GM18505 (cell line): ENCODE measurements at regions not wholly inside any gene's neighbourhood (a gene's known extent, or its start where the extent isn't known, plus 50 kb on each side); places are given as distances from the start of the nearest gene placed in this dataset.

Experiments used
- ATAC-seq: cut with Tn5 transposase; IDR thresholded peaks from one replicate; pipeline ENCODE4 v1.9.1; 2021; ENCODE audit not compliant: unreplicated experiment
- POLR2A ChIP-seq: IDR thresholded peaks from 4 replicates; pipeline ENCODE4 v1.6.1; 2011; ENCODE audit warnings: borderline replicate concordance; ENCODE audit not compliant: insufficient read depth, insufficient read length; ENCODE audit errors: extremely low read depth

DNA sequence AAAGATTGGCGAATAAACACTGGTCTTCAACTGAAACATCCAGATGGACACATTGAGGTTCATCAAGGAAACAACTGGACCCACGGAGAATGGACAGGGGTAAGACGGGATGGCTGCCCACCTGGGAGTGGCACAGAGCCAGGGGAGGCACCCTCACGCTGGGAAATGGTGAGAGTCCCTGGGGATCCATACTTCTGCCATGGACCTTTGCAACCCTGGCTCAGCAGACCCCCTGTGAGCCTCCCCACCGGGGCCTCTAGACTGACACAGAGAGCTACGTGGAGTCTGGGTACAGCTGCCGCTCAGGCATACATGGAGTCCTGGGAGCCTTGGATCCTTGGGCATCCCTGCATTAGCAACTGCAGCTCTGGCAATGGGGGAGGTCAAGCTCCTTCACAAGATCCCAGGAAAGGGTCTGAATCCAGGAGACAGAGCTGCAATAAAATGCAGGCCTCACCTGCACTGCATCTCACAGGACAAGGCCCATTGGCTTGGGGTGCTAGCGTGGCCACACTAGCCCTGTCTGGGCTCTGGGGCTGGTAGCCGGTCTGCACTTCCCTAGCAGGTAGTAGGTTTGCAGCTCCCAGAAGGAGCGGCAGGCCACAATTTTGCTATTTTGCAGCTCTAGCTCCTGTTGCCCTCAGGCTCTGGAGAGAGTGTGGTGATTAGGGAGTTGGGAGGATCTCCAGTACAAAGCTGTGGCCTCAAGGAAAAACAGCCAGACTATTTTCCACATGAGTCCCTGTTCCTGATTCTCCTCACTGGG lies 496.4 kb upstream of the LRRC4C start:
- no peak for ATAC-seq
- no peak for TF ChIP-seq POLR2A

DNA sequence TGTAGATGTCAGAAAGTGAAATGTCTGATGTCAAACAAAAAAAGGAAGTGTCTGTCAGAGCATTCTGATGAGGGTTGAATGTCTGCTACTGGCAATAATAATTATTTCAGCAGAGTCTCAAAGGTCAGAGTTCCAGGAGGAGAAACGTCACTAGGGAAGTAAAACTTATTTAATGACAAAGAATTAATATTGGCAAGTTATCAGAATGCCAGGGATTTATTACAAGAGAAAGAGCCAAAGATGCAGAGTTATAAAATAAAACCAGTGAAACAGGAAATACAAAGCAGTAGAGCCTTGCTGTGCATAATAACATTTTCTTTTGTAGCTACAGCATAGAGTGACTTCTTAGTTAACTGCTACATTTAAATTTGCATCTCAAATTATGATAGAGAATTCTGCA lies 504.0 kb upstream of the LRRC4C start:
- ATAC-seq, result no peak

DNA sequence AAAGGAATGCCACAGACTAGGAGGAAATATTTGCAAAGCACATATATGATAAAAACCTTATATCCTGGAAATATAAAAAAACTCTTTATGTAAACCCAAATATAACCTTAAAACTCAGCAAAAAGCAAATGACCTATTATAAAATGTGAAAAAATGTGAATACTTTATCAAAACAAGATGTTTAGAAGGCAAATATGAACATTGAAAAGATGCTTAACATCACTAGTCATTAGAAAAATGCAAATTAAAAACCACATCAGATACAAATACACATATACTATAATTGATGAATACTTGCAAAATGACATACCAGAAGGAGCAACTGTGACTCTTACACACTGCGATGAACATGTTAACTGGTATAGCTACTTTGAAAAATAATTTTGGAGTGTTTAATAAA lies 511.2 kb upstream of the LRRC4C start:
- TF ChIP-seq POLR2A, result no peak
- ATAC-seq, result no peak

More for the DNA sequence above, 504.0 kb upstream of the LRRC4C start:
- TF ChIP-seq POLR2A, result no peak

DNA sequence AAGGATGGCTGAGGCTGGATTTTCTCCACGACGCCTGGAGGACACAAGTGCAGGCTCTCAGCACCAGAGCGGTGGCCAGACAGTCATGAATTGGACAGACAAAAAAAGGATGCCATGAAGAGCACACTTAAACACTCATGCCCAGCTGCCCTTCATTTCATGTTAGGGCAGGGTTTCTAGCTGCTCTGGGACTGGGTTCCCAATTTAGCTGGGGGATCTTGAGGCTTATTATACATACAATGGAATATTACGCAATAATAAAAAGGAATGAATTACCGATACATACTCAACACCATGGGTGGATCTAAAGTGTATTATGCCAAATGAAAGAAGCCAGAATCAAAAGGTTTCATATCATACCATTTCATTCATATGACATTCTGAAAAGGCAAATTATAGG lies 512.1 kb upstream of the LRRC4C start:
- no peak for TF ChIP-seq POLR2A
- ATAC-seq, result no peak

DNA sequence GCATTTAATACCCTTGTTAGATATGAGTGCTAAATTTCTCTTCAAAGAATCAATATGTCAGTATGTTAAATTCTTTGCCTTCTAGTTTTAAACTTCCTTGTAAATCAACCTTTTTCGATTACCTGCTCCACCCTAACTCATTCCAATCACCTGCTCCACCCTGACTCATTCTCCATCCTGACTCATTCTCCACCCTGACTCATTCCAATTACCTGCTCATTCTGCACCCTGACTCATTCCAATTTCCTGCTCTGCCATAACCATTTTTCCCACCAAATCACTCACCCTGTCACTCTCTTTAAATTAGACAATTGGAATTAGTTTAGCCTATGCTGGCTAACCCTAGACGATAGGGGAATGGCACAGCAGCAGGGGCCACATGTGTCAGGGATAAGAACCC lies 519.5 kb upstream of the LRRC4C start:
- no peak for TF ChIP-seq POLR2A
- no peak for ATAC-seq

DNA sequence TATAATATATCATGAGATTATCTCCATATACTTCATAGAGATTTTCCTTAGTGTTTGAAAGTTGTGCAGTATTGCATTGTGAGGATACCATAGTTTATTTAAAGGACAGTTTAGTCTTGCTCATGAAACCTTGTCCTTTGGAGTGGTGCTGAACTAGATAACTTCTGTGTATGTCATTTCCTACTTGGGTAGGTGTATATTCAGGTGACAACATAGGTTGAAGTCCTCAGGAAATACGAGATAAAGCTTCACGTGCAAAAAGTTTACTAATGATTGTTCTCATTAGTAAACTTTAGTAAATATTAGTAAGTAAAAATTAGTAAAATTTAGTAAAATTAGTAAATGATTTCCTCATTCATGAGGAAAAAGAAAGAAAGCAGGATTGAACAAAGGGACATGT lies 521.3 kb upstream of the LRRC4C start:
- no peak for ATAC-seq
- no peak for TF ChIP-seq POLR2A

DNA sequence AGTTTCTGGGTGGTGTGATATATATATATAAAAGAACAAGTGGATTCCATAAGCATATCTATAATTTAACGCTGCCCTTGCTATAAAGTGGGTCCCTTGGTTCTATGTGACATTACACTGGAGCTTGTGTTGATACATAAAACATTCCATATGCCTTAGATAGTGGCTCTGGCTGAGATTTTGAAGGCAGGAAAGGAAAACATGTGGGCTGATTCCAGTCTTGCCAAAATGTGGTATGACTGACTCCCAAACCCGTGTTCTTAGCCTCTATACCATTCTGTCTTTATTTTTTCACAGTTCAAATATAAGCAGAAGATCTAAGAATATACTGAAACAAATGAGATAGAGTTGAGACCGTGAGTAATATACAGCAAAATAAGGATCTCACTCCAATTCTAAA lies 522.8 kb upstream of the LRRC4C start:
- TF ChIP-seq POLR2A, result no peak
- ATAC-seq, result no peak

DNA sequence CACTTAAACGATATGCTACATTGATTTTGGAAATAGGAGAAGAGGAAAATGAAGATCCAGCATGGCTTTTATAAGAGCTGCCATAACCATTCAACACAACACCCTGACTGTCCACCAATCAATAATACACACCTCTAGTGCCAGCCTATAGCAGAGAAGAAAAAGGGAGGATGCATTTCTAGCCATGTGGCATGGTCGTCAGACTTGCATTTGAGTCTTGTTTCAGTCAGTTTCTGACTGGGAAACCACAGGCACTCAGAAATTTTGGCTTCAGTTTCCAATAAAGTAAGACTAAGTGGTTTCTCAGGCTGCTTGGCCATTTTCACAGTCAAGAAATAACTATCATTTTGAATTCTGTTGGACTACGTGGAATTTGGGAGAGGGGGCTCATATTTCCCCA lies 523.5 kb upstream of the LRRC4C start:
- TF ChIP-seq POLR2A, result no peak
- no peak for ATAC-seq

DNA sequence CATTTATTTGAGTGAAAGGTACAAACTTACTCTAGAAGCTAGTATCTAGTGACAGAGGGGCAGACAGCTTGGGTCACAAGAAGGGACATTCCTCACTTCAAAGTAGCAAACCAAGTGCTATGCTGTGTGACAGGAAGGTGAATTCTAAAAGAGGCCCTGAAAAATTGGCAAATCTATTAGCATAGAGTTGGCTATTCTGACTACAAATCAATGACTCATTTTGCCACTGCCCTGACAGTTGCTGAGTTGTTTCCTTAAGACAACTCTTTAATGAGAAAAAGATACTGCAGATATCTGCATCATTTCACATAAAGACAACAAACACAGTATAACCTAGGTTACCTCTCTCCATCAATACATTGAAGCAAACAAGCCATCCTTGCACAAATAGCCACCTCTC lies 524.0 kb upstream of the LRRC4C start:
- no peak for TF ChIP-seq POLR2A
- no peak for ATAC-seq

DNA sequence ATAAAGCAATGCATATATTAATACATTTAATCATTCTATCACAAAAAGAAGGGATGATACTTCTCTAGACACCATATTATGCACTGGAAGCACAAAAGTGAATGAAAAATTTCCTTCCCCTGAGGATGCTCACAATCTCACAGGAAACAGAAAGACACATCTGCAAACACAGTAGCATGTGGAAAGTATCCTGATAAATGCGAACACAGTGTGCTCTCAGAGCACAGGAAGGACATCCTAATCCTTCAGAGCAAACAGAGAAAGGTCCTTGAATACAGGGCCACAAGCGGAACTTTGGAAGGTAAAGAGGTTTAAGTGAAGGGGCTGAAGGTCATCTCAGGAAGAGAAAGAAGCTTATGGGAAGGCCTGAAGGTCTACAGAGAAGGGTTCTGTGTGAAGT lies 524.6 kb upstream of the LRRC4C start:
- no peak for TF ChIP-seq POLR2A
- ATAC-seq, result no peak

DNA sequence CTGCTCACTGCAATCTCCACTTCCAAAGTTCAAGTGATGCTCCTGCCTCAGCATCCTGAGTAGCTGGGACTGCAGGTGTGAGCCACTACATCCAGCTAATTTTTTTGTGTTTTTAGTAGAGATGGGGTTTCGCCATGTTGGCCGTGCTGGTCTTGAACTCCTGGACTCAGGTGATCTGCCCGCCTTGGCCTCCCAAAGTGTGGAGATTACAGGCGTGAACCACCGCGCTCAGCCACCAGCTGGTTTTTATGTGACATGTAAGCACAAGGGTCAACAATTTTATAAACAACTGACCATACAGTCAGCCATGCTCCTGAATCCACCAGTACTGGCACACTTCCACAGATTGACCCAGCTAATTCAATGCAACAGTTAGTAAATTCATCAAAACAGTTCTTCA lies 526.3 kb upstream of the LRRC4C start:
- TF ChIP-seq POLR2A, result no peak
- no peak for ATAC-seq

DNA sequence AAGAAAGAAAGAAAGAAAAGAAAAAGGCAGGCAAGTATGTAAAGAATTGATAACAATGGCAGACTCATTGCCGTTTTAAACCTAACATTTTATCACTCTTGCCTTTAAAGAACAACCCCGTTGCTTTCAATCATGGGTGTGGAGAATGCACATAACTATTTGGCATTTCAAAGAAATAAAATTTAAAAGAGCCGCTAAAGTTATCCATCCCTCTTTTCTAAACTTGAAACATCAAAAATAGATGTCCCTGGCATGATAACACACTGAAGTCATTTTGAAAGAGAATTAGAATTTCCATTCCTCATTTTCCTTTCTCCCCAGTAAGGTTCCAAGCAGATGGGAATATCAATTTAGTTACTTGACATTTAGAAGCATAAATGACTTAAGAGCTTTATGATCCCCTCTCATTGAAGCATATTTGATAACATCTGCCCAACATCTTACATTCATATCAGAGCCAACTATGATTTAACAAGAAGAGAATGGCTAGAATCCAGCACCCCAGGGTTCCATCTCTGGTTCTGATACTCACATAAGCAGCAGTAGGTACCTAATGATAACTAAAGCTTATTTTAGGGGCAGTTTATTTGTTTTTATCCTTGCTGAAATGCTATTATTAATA lies 529.6 kb upstream of the LRRC4C start:
- TF ChIP-seq POLR2A, result no peak
- ATAC-seq, result no peak

DNA sequence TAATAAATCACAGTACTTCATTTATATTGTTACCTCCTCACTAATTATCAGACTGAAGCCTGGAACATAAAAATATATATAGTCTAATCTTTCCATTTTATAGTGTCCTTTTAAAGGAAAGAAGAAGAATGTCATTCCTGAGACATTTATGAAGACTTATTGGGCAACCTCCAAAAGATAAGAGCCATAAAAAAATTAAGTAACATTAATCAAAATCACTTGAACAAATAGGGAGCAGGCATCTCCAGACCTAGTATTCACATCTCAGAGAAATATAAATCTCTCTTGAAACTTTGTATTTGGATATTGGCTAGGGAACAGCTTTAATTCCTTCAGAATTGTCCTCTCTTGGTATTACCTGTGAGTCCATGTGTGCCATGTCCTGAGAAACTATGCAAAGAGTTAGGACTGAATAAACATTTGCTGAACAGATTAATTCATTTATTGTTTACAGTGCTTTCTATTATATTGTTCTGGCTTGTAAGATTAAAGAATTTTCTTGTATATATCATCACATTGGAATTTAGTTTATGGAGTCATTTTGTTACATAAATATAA lies 530.5 kb upstream of the LRRC4C start:
- no peak for TF ChIP-seq POLR2A
- ATAC-seq, result no peak

DNA sequence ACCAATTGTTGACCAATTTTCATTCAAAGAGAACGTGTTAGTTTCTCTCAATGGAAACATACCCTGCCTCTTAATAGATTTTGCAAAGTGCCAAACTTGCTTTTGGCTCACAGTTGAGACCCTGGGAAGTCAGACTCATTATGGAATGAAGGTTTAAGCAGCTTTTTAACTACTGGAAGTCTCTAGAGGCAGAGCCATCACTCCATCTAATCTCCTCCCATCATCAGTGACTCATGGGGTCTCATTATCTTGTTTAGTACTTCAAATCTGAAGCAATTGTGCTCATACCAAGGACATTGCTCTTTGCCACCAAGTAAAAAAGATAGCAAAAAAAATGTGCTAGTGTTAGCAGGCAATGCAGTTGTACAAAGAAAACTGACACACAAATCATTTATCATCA lies 537.1 kb upstream of the LRRC4C start:
- ATAC-seq, result no peak
- no peak for TF ChIP-seq POLR2A
